HG02840 (cell line): ENCODE measurements at regions not wholly inside any gene's neighbourhood (a gene's known extent, or its start where the extent isn't known, plus 50 kb on each side); places are given as distances from the start of the nearest gene placed in this dataset.
"Not testable (repeated sequence)": the region's sequence is repeated elsewhere in the genome, so short reads cannot be mapped to it uniquely, and the experiment has no call there.

Source experiments
- ATAC-seq: cut with Tn5 transposase; IDR thresholded peaks from one replicate; pipeline ENCODE4 v1.9.1; 2021; ENCODE audit warnings: mild to moderate bottlenecking, moderate library complexity, moderate number of reproducible peaks; ENCODE audit not compliant: unreplicated experiment, low FRiP score

DNA sequence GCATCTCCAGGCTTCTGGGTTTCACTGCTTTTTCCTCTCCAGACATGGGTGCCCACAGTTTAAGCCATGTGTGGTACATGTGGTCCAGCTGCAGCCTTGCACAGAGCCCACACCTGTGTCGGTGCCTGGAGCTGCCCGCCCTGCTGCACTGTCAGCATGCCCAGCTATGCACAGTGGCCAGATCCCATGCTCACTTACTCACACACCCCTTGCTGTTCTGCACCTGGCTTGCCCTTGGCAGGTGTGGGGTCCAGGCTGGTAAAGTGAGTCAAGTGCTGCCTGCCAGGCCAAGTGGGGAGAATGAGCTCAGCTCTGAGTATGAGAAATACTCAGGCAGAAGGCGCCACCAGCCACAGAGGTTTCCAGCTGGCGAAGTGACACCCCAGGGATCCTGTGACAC lies 739.9 kb downstream of the CDH11 start:
- no peak for ATAC-seq

DNA sequence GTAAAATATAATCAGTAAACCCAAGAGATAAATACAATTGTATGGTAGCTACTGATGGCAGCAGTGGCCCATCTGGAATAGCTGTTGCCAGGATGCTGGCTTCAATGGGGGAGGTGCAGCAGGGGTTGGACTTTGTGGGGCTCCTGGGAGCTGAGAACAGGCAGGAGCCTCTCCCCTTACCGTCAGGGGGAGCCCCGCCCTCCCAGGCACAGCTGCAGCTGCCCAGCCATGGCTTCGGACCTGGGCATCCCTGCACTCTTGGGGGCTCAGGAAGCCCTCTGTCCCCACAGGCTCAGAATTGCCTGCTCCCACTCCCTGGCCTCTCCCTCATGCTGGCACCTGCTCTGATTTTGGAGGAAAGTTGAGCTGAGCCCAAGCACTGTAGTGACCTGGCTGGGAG lies 741.1 kb downstream of the CDH11 start:
- no peak for ATAC-seq

DNA sequence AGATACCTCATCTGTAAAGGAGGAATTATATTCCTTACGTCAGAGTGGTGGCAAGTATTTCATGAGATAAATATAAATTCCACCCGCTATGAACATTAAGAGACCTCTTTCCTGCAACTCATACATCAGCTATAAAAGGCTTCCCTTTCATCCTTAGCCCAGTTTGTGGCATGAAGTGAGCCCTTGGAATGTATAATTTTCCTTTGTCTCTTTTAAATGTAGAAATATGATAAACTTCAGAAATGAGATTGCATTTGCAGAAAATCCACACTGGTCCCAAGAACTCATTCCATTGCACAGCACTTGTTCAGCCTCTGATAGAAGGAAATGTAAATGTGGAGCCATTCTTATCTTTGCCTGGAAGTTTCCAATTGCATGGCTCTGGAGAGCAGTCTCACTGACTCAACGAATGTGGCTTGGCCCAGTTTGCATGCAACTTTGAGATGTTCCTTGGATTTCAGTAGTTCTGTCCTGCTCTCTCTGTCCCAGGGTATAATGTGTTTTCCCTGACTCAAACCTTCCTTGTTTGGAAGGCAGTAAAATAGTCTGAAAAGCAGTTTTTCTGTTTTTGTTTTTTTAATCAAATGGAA lies 746.4 kb downstream of the CDH11 start:
- ATAC-seq: no peak

DNA sequence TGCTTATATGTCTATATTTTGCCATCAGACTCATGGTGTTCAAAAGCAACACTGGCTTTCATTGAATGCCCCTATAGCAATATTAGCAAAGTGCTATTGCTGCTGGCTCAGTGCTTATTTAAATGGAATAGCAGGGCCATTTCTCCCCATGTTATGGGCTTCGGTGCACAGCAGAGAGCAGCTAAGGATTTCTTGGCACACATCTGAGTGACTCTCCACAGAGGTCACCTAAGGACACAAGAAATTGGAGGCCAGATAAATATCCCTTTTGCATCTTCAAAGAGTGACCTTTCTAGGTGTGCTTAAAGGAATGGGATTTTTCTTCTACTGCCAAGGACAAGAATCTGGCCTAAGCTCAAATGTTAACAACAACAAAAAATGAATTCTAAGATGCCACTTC lies 751.8 kb downstream of the CDH11 start:
- ATAC-seq: no peak

- no peak for ATAC-seq
Measured at GRCh38 chr16:64365448-64365931, 756.4 kb downstream of the CDH11 start.

GRCh38 chr16:64364894-64365293 lies 757.0 kb downstream of the CDH11 start:
- ATAC-seq: no peak

DNA sequence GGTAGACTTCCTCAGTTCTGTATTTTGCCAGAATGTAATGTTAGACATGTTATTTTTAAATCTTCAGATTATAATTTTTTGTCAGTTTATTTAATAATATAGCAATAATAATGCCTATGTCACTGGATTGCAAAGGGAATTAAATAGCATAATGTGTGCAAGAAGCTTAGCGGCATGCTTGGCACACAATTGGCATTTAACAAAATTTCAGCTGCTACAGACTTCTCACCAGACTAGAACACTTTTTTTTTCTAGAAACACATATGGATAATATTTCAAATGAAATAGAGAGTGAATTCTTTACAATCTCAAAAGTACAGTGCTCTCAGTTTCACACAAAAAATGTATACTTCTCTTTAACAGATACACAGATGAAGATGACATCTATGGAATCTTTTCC lies 757.4 kb downstream of the CDH11 start:
- ATAC-seq: no peak

- no peak for ATAC-seq
Measured at GRCh38 chr16:64364016-64364415, 757.8 kb downstream of the CDH11 start.

DNA sequence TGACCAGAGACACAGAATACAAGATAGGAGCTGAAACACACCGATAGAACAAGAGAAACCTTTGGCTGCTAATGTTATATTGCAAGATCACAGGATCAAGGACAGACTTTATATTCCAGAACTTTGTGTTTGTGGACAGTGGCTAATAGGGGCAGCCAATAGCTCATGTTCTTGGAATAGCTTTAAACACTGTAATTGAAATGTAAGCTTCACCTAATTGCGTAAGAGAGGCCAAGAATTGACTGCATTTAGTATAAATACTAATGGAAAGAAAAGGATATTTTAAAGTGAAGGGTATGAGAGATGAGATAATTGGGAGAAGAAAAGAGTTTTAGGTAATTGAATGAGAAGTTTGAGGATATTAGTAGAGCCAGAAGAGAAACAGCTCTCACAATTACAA lies 758.8 kb downstream of the CDH11 start:
- ATAC-seq: no peak

- ATAC-seq: no peak
Measured at GRCh38 chr16:64362193-64362592, 759.7 kb downstream of the CDH11 start.

DNA sequence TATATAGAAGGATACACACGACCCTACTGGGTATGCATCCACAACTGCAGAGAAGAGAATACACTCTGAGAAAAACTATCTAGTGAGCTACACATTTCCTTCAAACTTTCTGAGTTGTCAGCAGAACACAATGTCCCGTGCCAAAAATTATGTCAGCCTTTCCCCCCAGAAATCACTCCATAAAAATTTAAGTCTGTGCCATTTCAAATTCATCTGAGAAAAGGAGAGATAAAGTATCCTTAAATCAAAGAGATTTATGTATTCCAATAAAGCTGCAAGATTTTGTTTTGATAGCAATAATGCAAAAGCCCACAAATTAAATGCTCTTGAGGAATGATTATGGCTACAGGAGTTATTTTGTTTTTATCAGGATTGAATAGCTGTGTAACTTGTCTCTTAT lies 760.1 kb downstream of the CDH11 start:
- ATAC-seq: no peak

GRCh38 chr16:64358291-64358690 lies 763.6 kb downstream of the CDH11 start:
- ATAC-seq: no peak

DNA sequence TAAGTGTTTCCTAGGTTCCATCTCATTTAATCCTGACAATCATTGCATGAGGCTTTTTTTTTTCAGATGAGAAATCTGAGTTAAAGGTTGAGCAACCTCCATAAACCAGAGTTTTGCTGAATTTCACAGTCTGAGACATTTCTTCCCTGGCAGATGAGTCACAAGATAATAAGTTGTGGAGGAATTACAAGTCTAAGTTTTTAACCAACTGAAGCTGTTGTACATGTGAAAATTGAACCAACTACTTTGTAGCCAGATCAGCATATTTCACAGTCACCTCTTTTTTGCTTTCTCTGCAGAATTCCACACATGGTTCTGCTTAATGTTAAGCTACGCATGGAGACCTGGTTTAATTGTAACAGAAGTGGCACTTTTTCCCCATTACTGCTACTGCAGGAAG lies 765.6 kb downstream of the CDH11 start:
- no peak for ATAC-seq

GRCh38 chr16:64352246-64352645 lies 769.6 kb downstream of the CDH11 start:
- no peak for ATAC-seq

DNA sequence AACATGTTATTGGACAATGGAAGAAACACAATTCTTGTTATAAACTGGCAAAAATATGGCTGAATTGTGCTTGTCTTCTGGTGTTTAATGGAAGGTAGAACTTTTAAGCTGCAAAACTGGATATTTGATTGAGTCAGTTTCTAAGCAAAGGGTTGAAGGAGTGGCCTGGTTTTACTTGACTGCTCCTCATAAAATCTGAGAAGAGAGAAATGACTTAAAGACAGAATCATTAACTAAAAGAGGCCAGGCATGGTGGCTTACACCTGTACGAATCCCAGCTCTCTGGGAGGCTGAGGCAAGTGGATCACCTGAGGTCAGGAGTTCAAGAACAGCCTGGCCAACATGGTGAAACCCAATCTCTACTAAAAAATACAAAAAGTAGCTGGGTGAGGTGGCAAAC lies 770.7 kb downstream of the CDH11 start:
- no peak for ATAC-seq

DNA sequence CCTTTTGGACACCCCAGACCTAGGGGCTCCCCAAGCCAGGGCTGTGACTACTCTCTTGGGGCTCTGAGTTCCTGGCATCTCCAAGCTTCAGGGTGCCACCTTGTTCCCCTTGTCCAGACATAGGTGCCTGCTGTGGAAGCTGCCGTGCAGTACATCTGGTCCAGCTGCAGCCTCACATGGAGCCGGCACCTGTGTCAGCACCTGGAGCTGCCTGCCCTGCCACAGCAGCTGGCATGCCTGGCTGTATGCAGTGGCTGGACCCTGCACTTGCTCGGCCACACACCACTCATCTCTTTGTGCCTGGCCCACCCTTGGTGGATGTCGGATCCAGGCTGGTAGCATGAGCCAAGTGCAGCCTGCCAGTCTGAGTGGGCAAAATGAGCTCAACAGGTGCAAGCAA lies 775.8 kb downstream of the CDH11 start:
- ATAC-seq: no peak

- ATAC-seq: no peak
Measured at GRCh38 chr16:64345142-64345541, 776.7 kb downstream of the CDH11 start.

GRCh38 chr16:64343820-64344443 lies 777.9 kb downstream of the CDH11 start:
- ATAC-seq: not testable (repeated sequence)

GRCh38 chr16:64343061-64343819 lies 778.6 kb downstream of the CDH11 start:
- ATAC-seq: no peak

DNA sequence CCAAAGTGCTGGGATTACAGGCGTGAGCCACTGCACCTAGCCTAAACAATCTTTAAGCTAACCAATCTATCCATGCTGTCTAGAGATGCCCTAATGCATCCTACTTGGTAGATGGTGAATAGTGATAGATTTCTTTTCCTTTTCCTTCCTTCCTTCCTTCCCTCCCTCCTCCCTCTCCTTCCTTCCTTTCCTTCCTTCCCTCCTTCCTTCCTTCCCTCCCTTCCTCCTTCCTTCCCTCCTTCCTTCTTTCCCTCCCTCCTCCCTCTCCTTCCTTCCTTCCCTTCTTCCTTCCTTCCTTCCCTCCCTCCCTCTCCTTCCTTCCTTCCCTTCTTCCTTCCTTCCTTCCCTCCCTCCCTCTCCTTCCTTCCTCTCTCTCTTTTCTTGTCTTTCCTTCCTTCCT lies 780.5 kb downstream of the CDH11 start:
- not testable (repeated sequence) for ATAC-seq

DNA sequence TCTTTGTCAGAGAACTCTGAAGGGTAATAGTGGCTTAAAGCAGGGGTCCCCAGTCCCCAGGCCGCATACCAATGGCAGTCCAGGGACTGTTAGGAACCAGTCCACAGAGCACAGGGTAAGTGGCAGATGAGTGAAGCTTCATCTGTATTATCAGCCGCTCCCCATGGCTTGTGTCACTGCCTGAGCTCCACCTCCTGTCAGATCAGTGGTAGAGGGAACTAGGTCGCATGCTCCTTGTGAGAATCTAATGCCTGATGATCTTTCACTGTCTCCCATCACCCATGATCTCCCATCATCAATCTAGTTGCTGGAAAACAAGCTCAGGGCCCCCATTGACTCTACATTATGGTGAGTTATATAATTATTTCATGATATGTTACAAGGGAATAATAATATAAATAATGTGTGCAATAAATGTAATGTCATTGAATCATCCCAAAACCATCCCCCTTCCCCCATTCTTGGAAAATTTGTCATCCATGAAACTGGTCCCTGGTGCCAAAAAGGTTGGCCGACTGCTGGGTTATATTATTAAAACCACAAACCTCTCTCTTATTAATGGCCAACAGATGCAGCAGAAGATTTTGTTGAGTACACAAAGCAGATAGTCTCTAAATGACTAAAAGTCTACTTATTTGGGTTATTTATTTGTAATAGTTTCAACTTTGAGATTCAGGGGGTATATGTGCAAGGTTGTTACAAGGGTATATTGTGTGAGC lies 782.7 kb downstream of the CDH11 start:
- no peak for ATAC-seq
